H54 (cell line): ENCODE measurements at regions not wholly inside any gene's neighbourhood (a gene's known extent, or its start where the extent isn't known, plus 50 kb on each side); places are given as distances from the start of the nearest gene placed in this dataset.

Source experiments
- DNase-seq: peaks from one replicate; pipeline ENCODE4 v3.0.0; 2011; ENCODE audit warnings: low spot score, mixed read lengths; ENCODE audit not compliant: insufficient read length
- FAIRE-seq: peaks from 3 replicates; lab custom pipeline; 2011; peaks lifted over from hg19 to GRCh38; lab: Jason Lieb, UNC
- POLR2A ChIP-seq: IDR thresholded peaks from 2 replicates; pipeline ENCODE4 v1.6.1; 2011; ENCODE audit warnings: low read depth, mild to moderate bottlenecking, low read length

DNA sequence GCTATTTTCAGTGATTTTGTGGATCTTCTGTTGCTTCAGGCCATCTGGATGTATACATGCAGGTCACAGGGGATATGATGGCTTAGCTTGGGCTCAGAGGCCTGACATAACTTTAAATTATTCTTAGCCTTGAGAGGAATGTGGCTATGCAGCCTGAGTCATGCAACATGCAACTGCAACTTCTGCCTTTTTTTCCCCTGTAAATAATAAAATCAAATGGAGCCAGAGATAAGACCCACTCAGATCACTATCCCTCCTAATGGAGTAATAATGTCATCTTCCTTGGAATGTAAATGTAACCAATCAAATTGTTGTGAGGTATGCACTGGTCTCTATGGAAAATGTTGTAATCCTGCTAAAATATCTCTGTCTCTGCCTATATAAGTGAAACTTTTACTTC lies 54.9 kb downstream of the MAGEB17 start:
- DNase-seq (no peak), FAIRE-seq (no peak)
- no peak for TF ChIP-seq POLR2A

DNA sequence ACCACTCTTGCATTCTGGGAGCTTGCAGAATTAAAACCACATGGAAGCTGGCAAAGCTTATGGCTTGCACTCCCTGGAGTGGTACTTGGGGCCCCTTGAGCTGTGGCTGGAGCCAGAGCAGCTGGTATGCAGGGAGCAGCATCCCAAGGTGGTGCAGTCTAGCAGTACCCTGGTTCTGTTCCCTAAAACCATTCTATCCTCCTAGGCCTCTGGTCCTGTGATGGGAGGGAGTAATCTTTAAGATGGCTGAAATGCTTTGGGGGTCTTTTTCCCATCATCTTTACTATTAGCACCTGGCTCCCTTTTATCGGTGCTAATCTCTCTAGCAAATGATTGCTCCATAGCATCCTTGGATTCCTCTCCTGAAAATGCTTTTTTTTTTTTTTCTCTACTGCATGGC lies 56.1 kb downstream of the MAGEB17 start:
- no peak for DNase-seq
- FAIRE-seq, result no peak
- TF ChIP-seq POLR2A, result no peak

DNA sequence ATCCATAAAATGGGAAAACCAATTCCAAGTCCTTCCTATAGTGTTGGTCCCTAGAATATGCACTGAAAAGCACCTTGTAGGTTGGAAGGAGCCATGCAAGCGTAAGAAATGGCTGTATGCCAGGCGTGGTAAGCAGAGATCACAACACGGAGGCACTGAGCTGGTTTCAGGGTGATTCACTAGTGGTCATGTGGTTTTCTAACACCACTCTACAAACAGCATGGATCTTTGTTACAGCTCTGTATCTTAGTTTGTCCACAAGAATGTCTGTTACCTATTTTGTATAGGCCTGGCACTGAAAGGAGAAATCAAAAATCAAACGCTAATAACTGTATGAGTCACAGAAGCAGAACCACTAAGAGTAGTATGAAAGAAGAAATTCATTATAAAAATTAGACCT lies 71.9 kb downstream of the MAGEB17 start:
- no peak for TF ChIP-seq POLR2A
- DNase-seq (peak; percentile 10), FAIRE-seq (no peak)

DNA sequence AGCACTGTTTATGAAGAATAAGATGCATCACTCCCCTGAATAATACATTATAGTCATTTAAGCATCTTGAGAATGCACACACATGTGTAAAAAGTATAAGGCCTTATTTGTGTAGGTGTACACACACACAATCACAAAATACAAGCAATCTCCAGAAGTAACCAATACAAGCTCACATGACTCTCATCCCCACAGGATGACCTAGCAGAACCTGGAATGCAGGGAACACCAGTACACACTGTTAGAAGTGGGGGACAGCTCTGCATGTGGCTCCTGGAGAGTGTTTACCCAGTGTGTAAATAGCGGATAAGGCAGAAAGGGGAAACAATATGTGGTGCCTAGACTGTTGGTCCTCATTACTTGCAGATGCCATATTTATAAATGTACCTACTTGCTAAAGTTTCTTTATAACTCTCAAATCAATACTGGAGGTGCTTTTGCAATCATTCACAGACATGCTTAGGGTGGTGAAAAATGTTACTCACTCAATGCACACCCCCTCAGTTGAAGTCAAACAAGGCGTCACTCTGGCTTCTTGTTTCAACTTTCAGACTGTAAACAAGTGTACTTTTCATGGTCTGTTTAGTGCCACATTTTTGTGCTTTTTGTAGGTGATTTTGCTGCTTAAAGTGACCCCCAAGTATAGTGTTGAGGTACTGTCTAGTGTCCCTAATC lies 73.1 kb downstream of the MAGEB17 start:
- TF ChIP-seq POLR2A, result no peak
- no peak for FAIRE-seq

DNA sequence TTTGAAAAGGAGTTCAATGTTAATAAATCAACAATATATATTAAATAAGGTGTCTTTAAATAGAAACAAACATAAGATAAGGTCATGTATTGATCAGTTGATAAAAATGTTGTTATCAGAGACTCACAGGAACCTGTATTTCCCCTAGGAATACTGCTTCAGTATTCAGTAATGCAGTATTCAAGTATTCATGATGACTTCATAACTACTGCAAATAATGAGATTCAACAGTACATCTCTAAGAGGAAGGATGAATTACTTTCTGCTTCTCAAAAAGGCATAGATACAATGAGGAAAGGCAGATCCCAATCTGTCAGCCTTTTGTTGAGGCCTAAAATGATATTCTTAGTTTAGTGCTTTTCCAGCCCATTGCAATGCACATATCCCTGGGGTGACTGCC lies 73.7 kb downstream of the MAGEB17 start:
- TF ChIP-seq POLR2A, result no peak
- DNase-seq (no peak), FAIRE-seq (no peak)

More for the DNA sequence above, 73.1 kb downstream of the MAGEB17 start:
- no peak for DNase-seq

DNA sequence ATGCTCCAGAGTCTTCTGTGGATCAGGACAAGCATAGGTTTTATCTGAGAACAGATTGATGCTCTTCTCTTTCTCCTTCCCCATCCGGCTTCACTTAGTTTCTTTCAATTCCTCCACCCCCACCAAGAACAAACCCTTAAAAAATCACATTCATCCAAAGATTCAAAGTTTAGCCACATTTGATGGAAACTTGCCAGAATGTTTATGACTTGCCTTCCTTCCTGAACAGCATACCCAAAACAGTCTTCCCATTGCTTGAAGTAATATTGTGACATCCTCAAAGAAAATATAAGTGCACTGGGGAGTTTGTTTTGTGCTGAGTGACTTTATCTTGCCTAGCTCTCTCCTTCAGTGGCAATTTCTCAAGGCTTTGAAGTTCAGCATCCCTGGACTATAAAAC lies 83.0 kb downstream of the MAGEB17 start:
- no peak for DNase-seq
- FAIRE-seq, result no peak
- TF ChIP-seq POLR2A, result no peak

DNA sequence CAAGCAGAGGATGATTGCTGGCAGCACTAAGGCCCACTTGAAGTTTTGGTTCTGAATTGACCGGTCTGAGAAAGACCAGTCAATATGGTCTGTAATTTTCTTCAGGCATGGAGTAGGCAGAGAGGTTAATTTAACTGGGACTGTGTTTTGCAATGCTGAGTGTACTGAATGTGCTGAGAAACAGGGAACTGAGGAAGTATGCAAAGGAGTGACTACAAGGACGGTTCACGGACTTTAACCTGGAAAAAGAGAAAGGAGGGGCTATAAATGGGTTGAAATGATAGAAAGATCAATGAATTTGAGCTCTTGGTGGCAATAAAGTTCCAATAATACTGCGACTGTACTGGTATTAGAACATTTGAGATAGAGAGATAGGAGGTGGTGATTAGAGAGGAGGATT lies 84.5 kb downstream of the MAGEB17 start:
- TF ChIP-seq POLR2A, result no peak
- DNase-seq, result no peak
- no peak for FAIRE-seq

DNA sequence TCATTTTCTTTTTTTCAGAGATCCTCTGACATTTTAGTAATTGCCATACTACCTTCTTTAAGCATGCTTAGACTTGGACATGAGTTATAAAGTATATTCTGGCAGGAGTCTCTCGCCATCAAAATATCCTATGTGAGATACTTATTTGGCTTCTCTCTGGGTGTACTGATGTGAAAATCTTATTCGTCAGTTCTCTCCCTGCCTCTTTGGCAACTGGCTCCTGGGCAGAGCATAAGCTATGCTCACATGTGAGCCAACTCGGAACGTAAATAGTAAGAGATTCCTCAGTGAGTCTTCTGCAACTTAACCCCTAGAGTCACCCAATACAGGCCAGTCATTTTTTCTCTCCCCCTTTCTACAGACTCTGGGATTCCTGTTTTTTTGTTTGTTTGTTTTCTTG lies 91.6 kb downstream of the MAGEB17 start:
- no peak for TF ChIP-seq POLR2A
- no peak for FAIRE-seq

DNA sequence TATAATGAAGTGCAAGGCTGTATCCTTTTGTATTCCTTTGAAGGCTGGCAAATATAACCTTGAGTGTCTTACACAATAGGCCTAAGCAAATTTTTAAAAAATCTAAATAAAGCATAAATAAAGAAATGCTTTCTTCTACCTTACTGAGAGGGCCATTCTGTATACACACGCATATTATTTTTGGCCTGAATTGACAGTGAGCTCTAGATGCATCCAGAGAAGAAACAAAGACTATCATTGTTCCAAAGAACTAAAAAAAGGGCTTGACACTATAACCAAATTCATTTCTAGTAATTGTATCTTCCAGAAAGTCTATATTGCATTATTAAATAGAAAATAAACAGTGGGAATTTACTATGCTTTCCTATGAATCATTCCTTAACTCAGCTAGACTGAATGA lies 100.2 kb downstream of the MAGEB17 start:
- FAIRE-seq, result no peak
- no peak for TF ChIP-seq POLR2A
- no peak for DNase-seq

More for the DNA sequence above, 91.6 kb downstream of the MAGEB17 start:
- DNase-seq, result no peak

DNA sequence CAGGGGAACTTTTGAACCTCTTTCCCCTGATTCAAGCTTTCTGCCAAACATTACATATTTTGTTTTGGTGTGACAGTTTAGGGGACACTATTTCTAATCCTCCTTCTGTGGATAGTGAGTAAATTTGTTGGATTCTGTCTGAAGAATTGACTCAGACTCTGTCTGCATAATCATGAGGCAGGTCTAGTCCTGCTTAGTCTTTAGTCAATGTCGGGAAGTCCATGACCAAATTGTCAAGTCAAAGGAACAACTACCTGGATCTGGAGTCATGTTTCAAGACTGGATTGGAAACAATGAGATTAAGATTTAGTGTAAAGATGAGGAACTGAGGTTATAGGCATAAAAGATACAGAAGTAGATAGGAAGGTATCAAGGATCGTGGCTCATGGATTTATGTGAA lies 100.9 kb downstream of the MAGEB17 start:
- no peak for DNase-seq
- no peak for FAIRE-seq
- no peak for TF ChIP-seq POLR2A

DNA sequence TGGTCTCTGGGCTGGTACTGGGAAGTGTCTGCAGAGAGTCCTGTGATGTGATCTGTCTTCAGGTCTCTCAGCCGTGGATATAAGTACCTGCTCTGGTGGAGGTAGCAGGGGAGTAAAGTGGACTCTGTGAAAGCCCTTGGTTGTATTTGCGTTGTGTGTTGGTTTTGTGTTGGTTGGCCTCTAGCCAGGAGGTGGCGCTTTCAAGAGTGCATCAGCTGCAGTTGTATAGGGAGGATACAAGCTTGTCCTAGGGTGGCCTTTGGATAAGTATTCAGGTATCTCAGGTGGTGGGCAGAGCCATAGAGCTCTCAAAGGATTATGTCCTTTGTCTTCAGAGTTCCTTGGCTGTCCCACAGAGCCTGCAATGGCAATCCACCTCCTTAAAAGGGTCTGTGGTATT lies 111.6 kb downstream of the MAGEB17 start:
- DNase-seq, result no peak
- FAIRE-seq, result no peak
- TF ChIP-seq POLR2A, result no peak

DNA sequence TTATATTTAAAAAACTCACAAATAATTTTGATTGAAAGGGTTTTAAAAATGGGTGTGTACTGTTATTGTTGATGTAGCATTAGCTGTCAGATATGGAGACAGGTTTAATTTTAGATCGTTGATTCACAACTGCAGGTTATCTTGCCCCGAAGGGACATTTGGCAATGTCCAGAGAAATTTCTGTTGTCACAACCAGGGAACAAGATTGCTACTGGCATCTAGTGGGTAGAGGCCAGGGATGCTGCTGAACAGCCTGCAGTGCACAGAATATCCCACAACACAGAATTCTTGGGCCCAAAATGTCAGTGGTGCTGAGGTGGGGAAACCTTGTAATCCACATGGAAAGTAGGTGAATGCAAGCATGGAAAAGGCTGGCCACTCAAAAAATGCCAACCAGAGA lies 114.9 kb downstream of the MAGEB17 start:
- DNase-seq (no peak), FAIRE-seq (no peak)
- no peak for TF ChIP-seq POLR2A

DNA sequence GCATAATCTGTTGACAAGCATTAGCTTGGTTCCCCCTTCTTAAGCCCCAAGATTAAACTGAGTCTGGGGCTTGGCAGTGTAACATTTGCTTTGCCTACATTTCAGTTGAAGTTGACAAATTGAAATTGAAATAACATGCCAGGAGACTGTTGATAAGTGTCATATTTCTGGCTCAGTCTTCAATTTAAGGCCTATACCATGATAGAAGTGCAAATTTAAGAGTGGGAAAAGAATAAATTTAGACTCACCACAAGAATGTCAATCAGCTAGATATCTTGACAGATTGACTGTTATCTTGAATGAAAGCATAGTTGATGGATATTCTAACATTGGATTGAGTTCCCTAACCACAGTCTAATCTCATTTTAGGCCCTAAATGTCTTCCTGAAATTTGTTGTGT lies 117.6 kb downstream of the MAGEB17 start:
- TF ChIP-seq POLR2A, result no peak
- FAIRE-seq (no peak), DNase-seq (no peak)

DNA sequence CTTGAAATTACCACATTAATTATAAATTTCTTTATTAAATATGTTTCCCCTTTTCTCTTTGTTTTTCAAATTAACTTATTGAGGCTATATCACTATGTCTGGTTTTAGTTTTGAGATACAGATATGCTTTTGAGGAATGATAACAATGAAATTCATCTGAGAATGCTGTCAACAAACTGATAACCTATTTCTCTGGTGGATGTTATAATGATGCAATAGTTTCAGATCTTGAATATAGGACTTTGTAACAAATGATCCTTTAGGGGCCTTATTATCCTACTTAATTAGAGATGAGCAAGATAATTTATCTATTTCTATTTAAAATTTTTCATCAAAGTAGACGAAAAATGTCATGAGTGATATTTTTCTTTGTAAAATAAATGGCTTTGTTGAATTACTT lies 123.7 kb downstream of the MAGEB17 start:
- TF ChIP-seq POLR2A, result no peak
- DNase-seq (no peak), FAIRE-seq (no peak)

DNA sequence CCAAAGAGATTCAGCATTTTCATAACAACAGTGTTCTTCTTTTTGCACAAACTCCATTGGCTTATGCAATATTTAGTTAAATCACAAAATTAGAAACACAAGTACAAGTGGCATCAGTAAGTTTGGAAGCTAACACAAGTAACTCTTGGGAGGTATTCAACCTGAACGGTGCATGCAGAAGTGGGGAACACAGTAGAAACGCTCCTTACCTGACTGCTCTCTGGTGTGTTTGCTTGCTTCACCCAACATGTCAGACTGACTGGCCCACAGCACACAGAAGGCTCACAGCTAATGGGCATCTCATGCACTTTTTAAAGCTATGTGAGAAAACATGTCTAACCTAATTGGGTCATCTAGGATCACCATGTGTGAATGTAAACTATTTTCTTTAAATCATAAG lies 133.6 kb downstream of the MAGEB17 start:
- DNase-seq (no peak), FAIRE-seq (no peak)
- TF ChIP-seq POLR2A, result no peak

DNA sequence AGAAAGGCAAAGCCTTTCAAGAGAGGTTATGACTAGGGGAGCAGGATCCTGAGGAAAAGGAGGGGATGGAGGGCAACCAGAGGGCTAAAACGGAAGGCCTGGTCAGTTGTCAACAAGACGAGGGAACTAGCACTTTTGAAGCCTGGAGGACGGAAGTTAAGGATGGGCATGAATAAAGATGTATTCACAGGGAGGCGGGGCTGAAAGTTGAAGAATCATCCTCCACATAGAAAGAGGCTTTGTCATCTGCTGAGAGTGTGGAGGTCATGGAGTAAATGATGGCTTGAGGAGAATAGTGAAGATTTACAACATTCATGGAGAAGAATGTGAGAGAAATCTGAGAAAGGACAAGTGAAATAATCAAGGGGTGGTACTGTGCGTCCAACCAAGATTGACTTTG lies 137.5 kb downstream of the MAGEB17 start:
- TF ChIP-seq POLR2A, result no peak
- no peak for DNase-seq
- no peak for FAIRE-seq

DNA sequence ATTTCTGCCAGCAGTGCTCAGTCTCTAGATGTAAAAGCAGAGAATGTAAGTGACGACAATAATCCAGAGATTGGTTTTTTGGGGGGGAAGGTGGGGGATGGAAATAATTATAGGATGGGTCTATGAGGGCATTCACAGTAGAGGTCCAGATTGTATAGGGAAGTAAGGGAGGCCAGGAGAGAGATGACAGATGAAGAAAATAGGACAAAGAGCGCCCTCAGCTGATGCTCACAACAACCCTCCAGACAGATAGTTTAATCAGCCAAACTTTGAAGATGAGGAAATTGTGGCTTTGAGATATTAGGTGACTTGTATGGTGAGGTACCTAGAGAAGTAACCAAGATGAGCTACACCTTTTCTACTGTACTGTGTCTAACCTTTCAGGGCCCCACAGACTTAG lies 137.9 kb downstream of the MAGEB17 start:
- DNase-seq (no peak), FAIRE-seq (no peak)
- no peak for TF ChIP-seq POLR2A
